BJ (cell line): ENCODE measurements at regions not wholly inside any gene's neighbourhood (a gene's known extent, or its start where the extent isn't known, plus 50 kb on each side); places are given as distances from the start of the nearest gene placed in this dataset.

Experiments used
- CTCF ChIA-PET: fragments of 350-600 bp; formaldehyde crosslinking; extraction: SDS; loops from one replicate; lab custom pipeline; 2021; ENCODE audit warnings: antibody characterized with exemption, inconsistent platforms; lab: Yijun Ruan, JAX
- POLR2A ChIA-PET: fragments of 300-600 bp; sonication (Branson Sonifier 250); formaldehyde crosslinking; extraction: SDS; loops from one replicate; lab custom pipeline; 2021; ENCODE audit warnings: antibody characterized with exemption; lab: Charles Lee
- DNase-seq: peaks from one replicate; pipeline ENCODE4 v3.0.0-alpha.2; 2011; ENCODE audit warnings: low read depth
- H3K27me3 ChIP-seq: 2 replicates; pipeline ENCODE4 v1.6.0; 2011; ENCODE audit warnings: low read length; ENCODE audit not compliant: control insufficient read depth, insufficient read depth
- H3K36me3 ChIP-seq: 2 replicates; pipeline ENCODE4 v1.5.1; 2011; ENCODE audit warnings: low read length; ENCODE audit not compliant: control insufficient read depth, insufficient read depth
- H3K4me3 ChIP-seq: 2 replicates; pipeline ENCODE4 v1.5.1; 2011; ENCODE audit warnings: low read depth, mild to moderate bottlenecking, control low read depth, low read length
- CTCF ChIP-seq: IDR thresholded peaks from 2 replicates; pipeline ENCODE4 v1.5.1; 2011; ENCODE audit warnings: low read depth, mild to moderate bottlenecking, control low read depth, inconsistent platforms, low read length, moderate library complexity; ENCODE audit not compliant: insufficient read depth

GRCh38 chr1:82829527-82829926 lies 1028.8 kb downstream of the ADGRL2 start:
- ChIA-PET CTCF (no interaction called here), POLR2A (no interaction called here)
- TF ChIP-seq CTCF = no peak
- Histone ChIP-seq H3K27me3 (no peaks in the 10 kb centered on the region), H3K36me3 (no peaks in the 10 kb centered on the region), H3K4me3 (no peak overlapping the region)
- no peak for DNase-seq

DNA sequence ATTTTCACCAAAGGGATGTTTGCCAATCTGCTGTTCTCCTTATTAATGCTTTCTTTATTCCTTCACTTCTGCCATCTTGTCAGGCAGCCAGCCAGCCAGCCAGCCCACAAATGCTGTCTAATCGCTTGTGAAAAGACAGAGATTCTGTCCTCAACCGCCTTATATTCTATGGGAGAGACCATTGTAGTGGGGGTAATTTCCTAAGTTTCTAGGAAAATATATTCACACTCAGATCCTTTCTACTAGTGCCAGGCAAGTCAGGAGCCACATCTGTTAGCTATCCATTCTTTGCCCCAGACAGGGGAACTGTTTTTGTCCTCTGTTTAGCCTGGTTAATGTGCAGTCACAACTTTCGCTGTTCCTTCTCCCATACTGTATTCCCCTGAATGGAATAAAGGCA lies 1023.1 kb downstream of the ADGRL2 start:
- no peak overlapping the region for H3K4me3 ChIP-seq
- POLR2A ChIA-PET = no interaction called here
- H3K36me3 ChIP-seq = no peaks in the 10 kb centered on the region
- no peaks in the 10 kb centered on the region for H3K27me3 ChIP-seq
- no peak for DNase-seq
- CTCF ChIA-PET = no interaction called here
- TF ChIP-seq CTCF = no peak

- no peak for DNase-seq
- ChIA-PET CTCF (no interaction called here), POLR2A (interaction anchor here (0.6 kb wide), 1 partner anchor 87 kb away, joined by 3 read pairs; no protein-coding TSS in a partner anchor)
- no peaks in the 10 kb centered on the region for H3K36me3 ChIP-seq
- H3K4me3 ChIP-seq = no peak overlapping the region
- no peak for TF ChIP-seq CTCF
- no peaks in the 10 kb centered on the region for H3K27me3 ChIP-seq
Measured at GRCh38 chr1:82820816-82821215, 1020.1 kb downstream of the ADGRL2 start.

DNA sequence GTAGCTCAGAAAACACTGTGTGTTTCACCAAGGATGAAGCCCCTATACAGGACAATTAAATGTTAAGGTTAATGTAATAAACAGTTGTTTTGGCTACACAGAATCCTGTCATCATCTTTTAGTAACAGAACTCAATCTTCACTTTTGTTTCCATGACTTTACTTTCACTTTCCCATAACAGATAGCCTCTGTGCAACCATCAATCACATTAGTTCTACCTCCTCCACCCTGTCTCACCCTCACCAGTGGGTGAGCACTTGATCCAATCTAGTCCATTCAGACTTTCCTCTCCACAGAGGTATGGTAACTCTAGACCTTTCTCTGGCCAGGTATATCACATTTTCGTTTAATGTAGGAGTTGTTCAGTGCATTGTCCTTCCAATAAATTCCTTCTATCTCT lies 1018.5 kb downstream of the ADGRL2 start:
- Histone ChIP-seq H3K27me3 (no peaks in the 10 kb centered on the region), H3K4me3 (no peak overlapping the region), H3K36me3 (no peaks in the 10 kb centered on the region)
- POLR2A ChIA-PET = no interaction called here
- no peak for TF ChIP-seq CTCF
- CTCF ChIA-PET = no interaction called here
- DNase-seq = no peak

DNA sequence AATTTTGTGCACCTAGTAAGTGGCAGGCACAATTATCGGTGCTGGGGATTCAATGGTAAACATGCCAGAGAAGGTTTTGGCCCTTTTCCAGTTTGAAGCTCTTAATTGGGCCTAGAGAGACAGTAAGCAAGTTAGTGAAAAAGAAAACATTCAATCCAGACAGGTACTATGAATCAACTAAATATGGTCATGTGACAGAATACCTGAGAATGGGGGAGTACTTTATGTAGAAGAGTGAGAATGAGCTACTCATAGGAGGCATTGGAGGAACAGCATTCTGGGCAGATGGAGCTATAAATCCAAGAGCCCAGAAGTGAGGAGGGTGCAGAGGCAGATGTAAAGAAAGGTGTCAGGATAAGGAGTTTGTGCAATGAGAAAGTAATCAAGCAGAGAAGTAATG lies 1017.9 kb downstream of the ADGRL2 start:
- CTCF ChIA-PET = no interaction called here
- POLR2A ChIA-PET = no interaction called here

More for the DNA sequence above, 1017.9 kb downstream of the ADGRL2 start:
- no peak for DNase-seq
- Histone ChIP-seq H3K4me3 (no peak overlapping the region), H3K36me3 (no peaks in the 10 kb centered on the region), H3K27me3 (no peaks in the 10 kb centered on the region)
- no peak for TF ChIP-seq CTCF
